ENCODE measurements at regions not wholly inside any gene's neighbourhood (a gene's known extent, or its start where the extent isn't known, plus 50 kb on each side); places are given as distances from the start of the nearest gene placed in this dataset.

DNA sequence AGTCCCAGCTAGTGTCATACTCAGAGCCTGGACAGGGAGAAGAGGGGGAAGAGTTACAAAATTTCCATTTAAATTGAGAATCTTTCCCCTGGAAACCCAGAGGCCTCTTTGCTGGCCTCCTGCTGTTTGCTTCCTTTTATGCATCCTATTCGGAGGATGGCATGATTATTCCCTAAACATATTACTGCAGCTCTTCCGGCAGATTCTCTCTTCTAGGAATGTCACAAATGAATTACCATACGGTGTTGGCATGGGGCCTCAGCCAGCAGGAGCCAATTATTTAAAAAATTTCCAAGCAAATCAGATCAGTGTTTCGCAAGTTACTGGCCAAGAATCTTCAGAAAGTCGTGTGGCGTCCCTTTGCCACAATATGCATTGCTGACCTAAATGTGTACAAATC lies 326.7 kb upstream of the NCAM1 start:
- in situ Hi-C loops (cut with MboI; ENCODE audit: low sequenced_read_pairs) = no loop called here

DNA sequence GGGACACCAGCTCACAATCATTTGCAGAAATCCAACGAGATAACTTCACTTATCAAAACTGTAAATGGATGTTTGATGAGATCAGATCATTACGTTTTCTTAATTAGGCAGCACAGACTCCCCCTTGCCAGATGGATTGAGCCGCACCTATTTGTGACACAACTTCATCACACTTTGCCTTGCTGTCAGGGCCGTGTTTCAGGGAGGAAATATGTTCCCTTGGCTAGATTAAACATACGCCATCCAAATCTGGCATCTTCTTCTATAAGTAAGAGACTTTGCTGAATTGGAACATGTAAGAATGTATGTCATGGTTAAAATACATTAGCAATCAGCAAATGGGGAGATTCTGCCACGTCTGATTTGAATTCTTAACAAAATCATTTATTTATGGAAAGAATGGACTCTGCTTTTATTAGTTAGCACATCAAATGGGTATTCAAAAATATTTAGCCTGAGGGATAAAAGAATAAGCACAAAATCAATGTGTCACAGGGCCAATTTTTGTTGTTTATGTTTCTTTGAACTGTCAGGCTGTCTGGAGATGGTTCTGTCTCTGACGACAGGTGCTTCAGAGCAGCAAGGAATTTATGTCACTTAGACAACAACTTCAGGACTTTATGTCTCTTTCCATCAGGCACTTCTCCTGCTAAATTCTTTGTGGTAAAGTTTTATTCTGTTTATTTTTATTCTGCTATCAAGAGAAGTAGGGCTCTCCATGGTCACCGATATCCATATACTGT lies 326.1 kb upstream of the NCAM1 start:
- in situ Hi-C loops (cut with MboI; ENCODE audit: low sequenced_read_pairs) = no loop called here

DNA sequence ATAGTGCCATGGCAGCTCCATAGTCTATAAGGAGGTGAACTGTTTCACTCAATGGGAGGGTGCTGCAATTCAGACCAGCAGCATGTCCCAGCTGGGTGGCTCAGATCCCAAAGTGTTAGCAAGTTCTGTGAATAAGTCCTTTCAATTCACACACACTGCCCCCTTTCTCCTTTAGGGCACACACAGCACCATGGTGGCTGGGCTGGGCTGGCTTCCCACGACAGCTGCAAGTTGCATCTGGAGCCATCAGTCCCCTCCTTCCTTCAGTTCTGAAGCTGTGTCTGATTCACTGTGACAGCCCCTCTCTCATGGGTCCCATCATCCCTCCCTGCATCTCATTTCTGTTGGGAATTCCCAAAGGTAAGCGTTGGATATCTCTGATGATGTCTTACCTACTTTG lies 324.1 kb upstream of the NCAM1 start:
- in situ Hi-C loops (cut with MboI; ENCODE audit: low sequenced_read_pairs) = no loop called here

GRCh38 chr11:112637876-112638275 lies 323.3 kb upstream of the NCAM1 start:
- in situ Hi-C loops (cut with MboI; ENCODE audit: low sequenced_read_pairs) = no loop called here

DNA sequence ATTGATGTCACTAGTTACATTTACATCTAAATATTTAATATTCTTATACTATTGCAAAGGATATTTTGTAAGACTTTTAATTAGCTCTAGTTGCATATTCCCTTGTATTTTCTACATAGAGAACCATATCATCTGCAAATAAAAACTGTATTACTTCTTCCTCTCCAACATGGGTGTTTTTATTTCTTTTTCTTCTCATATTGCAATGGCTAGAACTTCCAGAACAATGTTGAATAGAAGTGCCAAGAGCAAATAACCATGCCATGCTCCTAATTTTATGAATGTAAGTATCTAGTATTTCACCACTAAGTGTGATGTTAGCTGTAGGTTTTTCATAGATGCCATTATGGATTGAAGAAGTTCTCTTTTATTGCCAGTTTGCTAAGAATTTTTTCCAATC lies 321.8 kb upstream of the NCAM1 start:
- in situ Hi-C loops (cut with MboI; ENCODE audit: low sequenced_read_pairs) = no loop called here

GRCh38 chr11:112643416-112643815 lies 317.8 kb upstream of the NCAM1 start:
- in situ Hi-C loops (cut with MboI; ENCODE audit: low sequenced_read_pairs) = no loop called here

DNA sequence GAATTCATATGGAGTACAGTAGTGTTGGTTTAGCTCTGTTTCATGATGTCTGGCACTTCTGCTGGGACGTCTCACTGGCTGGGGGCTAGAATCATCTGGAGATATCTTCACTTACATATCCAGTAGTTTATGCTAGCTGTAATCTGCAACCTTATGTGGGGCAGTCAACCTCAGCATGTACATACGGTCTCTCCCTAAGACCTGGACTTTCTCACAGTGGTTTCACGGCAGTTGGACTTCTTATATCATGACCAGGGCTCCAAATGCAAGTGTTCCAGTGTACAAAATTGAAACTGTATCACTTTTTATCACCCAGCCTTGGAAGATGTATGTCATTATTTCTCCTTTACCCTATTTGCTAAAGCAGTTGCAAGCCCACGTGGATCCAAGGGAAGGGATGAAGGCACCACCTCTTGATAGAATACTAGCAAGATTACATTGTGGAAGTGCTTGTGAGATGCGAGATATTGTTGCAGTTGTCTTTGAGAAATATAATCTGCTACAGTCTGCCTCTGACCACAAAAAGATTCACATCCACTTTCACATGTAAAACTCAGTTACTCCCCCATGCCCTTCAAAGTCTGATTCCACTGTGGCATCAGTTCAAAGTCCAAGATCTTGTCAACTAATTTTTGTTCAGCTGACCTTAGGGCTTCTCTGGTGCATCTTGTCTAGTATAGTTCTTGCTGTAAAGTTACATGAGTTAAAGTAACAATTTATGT lies 316.6 kb upstream of the NCAM1 start:
- in situ Hi-C loops (cut with MboI; ENCODE audit: low sequenced_read_pairs) = no loop called here

- in situ Hi-C loops (cut with MboI; ENCODE audit: low sequenced_read_pairs) = no loop called here
Measured at GRCh38 chr11:112649856-112650255, 311.4 kb upstream of the NCAM1 start.

DNA sequence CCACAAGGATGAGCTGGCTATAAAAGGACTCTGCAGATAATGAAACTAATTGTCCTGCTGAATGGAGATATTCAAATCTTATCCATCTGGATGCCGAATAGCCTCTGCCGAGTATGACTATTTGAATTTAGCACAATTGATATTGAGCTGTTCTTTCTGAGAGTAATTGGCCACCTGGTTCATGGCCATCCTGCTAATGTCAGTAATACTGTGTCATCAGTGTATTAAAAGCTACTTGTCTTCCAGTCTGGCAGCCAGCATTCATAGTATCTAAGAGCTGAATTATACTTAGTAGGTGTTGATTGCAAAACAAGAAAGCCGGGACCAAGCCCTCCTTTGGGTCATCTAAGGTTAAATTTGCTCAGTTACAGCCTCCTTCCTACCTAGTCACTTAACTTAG lies 310.7 kb upstream of the NCAM1 start:
- in situ Hi-C loops (cut with MboI; ENCODE audit: low sequenced_read_pairs) = no loop called here

DNA sequence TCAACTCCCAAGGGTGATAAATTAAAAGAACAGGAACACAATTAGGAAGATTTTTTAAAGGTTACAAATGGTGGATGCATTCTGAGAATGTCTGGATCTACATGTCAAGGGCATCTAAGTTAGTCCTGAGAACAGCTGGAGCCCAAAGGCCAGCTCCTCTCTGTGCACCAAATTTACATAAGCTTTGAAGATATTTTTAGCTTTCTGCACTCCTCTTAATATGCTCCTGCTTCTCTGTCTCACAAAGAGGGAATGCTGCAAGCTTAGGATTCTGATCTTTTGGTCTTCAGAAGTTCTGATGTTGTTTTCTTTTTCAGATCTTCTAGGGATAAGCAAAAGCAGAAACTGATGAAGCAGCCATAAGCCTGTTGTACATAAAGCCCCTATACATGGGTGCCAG lies 309.8 kb upstream of the NCAM1 start:
- in situ Hi-C loops (cut with MboI; ENCODE audit: low sequenced_read_pairs) = no loop called here

DNA sequence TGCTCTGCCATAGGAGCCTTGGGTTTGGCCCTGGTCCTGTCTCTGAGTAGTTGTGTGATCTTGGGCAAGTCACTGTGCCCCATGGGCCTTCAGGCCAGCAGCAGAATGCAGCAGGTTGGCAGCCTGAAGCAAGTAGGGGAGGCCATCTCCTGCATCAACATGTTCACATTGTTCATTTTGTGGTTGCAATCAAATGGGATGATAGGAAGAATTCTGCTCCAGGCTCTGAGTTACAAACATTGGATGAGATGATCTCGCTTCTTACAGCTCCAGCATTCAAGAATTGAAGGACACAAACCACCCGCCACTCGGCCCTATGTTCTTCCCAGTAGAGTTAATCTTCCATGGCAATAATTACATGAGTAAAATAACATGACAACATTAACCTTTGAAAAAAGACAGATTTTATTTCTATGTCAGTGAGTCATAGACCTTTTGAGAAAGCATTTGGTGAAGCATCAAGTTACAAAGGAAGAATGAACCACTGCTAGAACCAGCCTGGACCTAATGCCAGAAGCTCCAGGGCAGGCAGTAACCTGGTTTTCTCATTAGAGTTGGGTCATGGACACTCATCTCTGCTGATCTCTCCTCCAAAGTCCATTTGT lies 308.3 kb upstream of the NCAM1 start:
- in situ Hi-C loops (cut with MboI; ENCODE audit: low sequenced_read_pairs) = no loop called here

GRCh38 chr11:112655371-112655770 lies 305.8 kb upstream of the NCAM1 start:
- in situ Hi-C loops (cut with MboI; ENCODE audit: low sequenced_read_pairs) = no loop called here

GRCh38 chr11:112656772-112657428 lies 304.3 kb upstream of the NCAM1 start:
- in situ Hi-C loops (cut with MboI; ENCODE audit: low sequenced_read_pairs) = no loop called here

DNA sequence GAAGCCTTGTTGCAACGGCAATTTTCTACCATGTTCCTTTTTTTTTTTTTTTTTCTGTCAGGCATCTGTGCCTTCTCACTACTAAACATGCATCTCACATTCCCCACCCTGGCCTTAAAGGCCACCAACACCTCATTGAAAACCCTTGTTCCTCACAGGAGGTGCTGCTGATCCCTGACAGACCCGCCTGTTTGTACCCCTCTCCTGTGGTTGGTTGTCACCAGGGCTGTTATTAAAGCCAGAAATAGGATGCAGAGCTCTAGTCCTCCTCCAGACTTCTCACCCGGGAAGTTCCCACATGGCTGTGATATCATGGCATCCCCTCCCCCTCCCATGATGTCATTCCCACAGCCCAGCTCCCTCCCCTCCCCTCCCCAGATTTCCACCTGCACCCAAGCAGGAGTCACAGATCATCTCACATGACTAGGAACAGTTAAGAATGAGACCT lies 302.8 kb upstream of the NCAM1 start:
- in situ Hi-C loops (cut with MboI; ENCODE audit: low sequenced_read_pairs) = no loop called here

DNA sequence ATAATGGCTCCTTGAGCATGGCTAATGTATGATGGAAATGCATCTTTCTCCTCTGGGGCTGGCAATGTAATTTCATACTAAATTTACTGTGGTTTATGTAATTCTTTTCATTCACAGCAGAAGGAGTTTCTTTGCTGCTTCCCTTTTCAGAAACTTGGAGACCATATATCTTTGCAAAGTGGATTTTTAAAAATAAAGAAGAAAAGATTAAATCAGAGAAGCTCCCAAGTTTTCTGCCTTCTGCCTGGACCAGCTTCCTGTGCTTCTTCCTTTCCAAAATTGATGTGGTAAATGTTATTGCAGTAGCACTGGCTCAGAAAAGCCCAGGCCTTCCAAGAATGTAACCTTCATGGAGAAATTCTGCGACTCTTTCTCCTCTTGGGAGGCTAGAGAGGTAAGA lies 300.1 kb upstream of the NCAM1 start:
- in situ Hi-C loops (cut with MboI; ENCODE audit: low sequenced_read_pairs) = no loop called here

- in situ Hi-C loops (cut with MboI; ENCODE audit: low sequenced_read_pairs) = no loop called here
Measured at GRCh38 chr11:112661571-112661970, 299.6 kb upstream of the NCAM1 start.

- in situ Hi-C loops (cut with MboI; ENCODE audit: low sequenced_read_pairs) = no loop called here
Measured at GRCh38 chr11:112662554-112662953, 298.7 kb upstream of the NCAM1 start.

- in situ Hi-C loops (cut with MboI; ENCODE audit: low sequenced_read_pairs) = no loop called here
Measured at GRCh38 chr11:112663947-112664634, 297.1 kb upstream of the NCAM1 start.

DNA sequence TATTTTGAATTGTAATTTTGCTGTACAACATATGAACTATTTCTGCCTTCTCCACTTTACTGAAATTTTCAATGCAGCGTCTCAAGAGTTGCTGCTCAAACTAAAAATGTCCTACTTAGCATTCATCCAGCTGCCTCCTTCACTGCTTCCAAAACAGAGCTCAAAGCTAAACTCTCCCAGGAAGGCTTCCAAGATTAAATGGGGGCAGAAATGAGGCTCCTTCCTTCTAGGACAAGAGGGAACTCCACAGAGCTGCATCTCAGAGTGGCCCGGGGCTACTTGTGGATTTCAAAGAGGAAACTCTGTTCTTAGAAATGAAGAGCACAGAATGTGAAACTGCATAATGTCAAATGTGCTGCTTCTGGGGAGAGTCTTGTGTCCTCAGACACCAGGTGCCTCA lies 295.9 kb upstream of the NCAM1 start:
- in situ Hi-C loops (cut with MboI; ENCODE audit: low sequenced_read_pairs) = no loop called here

GRCh38 chr11:112666253-112666652 lies 295.0 kb upstream of the NCAM1 start:
- in situ Hi-C loops (cut with MboI; ENCODE audit: low sequenced_read_pairs) = no loop called here

All from HL-60/S4 treated with retinoic acid at 250 ng/mL for 4 days and 3 days (cell line).